GM10266 (cell line): ENCODE measurements at regions not wholly inside any gene's neighbourhood (a gene's known extent, or its start where the extent isn't known, plus 50 kb on each side); places are given as distances from the start of the nearest gene placed in this dataset.
"Not testable (repeated sequence)": the region's sequence is repeated elsewhere in the genome, so short reads cannot be mapped to it uniquely, and the experiment has no call there.

Experiments
- DNase-seq: peaks from one replicate; pipeline ENCODE4 v3.0.0; 2012; ENCODE audit errors: extremely low spot score
- CTCF ChIP-seq: IDR thresholded peaks from 2 replicates; pipeline ENCODE4 v1.5.1; 2012; ENCODE audit warnings: mild to moderate bottlenecking, low read depth; ENCODE audit not compliant: control insufficient read depth, insufficient read depth; ENCODE audit errors: missing control alignments

GRCh38 chr6:141394125-141394536, 738.6 kb upstream of the GJE1 start:
- no peak for TF ChIP-seq CTCF
- no peak for DNase-seq

- DNase-seq: no peak
- no peak for TF ChIP-seq CTCF
These were observed 739.2 kb upstream of the GJE1 start for GRCh38 chr6:141393405-141394124.

- not testable (repeated sequence) for DNase-seq
These were observed 741.6 kb upstream of the GJE1 start for GRCh38 chr6:141391135-141391534.

GRCh38 chr6:141388666-141389065, 744.1 kb upstream of the GJE1 start:
- DNase-seq: no peak
- TF ChIP-seq CTCF: no peak

GRCh38 chr6:141370438-141370837, 762.3 kb upstream of the GJE1 start:
- no peak for DNase-seq
- TF ChIP-seq CTCF: no peak

GRCh38 chr6:141366796-141367195, 765.9 kb upstream of the GJE1 start:
- not testable (repeated sequence) for DNase-seq

- DNase-seq: no peak
- no peak for TF ChIP-seq CTCF
These were observed 768.0 kb upstream of the GJE1 start for GRCh38 chr6:141364694-141365093.

GRCh38 chr6:141364232-141364631, 768.5 kb upstream of the GJE1 start:
- DNase-seq: no peak

More at GRCh38 chr6:141364232-141364631, 768.5 kb upstream of the GJE1 start:
- no peak for TF ChIP-seq CTCF
